GM10266 (cell line): ENCODE measurements at regions not wholly inside any gene's neighbourhood (a gene's known extent, or its start where the extent isn't known, plus 50 kb on each side); places are given as distances from the start of the nearest gene placed in this dataset.

Source experiments
- DNase-seq: peaks from one replicate; pipeline ENCODE4 v3.0.0; 2012; ENCODE audit errors: extremely low spot score
- TF ChIP-seq, protein P1 (sequence below): IDR thresholded peaks from 2 replicates; pipeline ENCODE4 v1.5.1; 2012; ENCODE audit warnings: mild to moderate bottlenecking, low read depth; ENCODE audit not compliant: control insufficient read depth, insufficient read depth; ENCODE audit errors: missing control alignments

- DNase-seq, result no peak
- TF ChIP-seq, protein P1, sequence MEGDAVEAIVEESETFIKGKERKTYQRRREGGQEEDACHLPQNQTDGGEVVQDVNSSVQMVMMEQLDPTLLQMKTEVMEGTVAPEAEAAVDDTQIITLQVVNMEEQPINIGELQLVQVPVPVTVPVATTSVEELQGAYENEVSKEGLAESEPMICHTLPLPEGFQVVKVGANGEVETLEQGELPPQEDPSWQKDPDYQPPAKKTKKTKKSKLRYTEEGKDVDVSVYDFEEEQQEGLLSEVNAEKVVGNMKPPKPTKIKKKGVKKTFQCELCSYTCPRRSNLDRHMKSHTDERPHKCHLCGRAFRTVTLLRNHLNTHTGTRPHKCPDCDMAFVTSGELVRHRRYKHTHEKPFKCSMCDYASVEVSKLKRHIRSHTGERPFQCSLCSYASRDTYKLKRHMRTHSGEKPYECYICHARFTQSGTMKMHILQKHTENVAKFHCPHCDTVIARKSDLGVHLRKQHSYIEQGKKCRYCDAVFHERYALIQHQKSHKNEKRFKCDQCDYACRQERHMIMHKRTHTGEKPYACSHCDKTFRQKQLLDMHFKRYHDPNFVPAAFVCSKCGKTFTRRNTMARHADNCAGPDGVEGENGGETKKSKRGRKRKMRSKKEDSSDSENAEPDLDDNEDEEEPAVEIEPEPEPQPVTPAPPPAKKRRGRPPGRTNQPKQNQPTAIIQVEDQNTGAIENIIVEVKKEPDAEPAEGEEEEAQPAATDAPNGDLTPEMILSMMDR, result no peak
Measured at GRCh38 chr5:57843059-57843367, 360.4 kb upstream of the ACTBL2 start.

GRCh38 chr5:57842364-57843058 is 359.9 kb upstream of the ACTBL2 start:
- TF ChIP-seq, protein P1, result no peak
- DNase-seq, result no peak

DNA sequence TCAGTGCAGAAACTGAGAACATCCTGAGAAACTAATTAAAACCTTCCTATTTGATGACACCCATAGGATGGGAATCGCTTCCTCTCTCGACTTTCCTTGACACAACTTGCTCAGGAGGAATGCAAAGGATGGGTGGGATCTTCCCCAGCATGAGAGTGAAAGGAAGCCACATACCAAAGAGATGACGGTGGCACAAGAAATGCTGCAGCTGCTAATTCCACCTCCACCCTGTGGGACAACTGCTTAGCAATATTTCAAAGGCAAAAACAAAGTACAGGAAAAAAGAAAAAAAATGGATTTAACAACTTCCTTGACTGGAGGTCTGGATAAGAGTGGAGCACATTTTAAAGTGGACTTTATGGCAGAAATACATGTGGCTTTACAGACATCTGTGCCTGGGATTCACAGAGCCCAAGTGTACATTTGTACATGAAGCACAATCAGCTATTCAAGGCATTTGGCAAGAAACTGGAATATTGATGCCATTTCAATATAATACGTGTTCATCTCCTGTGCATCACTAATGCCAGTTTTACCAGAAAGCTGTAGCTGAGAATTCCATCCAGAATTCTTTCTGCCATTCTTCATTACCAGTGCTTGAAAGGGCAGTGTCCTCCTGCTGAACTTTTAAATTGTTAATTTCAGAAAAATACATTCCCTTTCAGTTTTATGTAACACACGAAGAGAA is 359.2 kb upstream of the ACTBL2 start:
- no peak for DNase-seq
- TF ChIP-seq, protein P1, result no peak

DNA sequence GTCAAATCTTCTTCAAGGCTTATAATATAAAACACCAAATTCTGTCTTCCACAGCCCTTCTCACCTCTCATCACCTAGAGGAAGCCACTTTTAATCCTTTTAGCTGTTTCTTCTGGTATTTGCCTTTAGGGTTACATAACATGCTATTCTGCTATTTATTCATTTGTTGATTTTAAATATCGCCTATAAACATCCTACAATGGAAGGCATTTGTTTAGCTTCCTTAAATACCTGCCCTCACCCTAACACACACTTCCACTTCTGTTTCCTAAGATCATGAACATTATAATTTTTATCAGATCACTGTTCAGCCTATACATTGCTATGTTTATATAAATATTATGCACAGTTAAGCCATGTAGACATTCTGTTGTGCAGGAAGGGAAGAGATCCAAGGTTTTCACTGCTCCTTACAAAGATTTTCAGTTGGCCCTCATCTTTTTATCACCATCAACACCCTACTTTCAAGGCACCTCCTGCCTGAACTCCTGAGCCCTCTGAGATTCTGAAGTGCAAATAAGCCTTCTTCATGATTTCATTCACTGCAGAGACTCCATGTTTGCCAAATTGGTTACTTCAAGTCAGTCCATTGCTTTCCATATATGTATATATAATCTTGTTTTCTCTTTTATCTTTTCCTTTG is 356.9 kb upstream of the ACTBL2 start:
- TF ChIP-seq, protein P1, result no peak
- DNase-seq, result no peak

- DNase-seq, result no peak
- TF ChIP-seq, protein P1, result no peak
Measured at GRCh38 chr5:57839025-57839424, 356.4 kb upstream of the ACTBL2 start.

GRCh38 chr5:57836921-57837320 is 354.3 kb upstream of the ACTBL2 start:
- DNase-seq, result no peak
- TF ChIP-seq, protein P1, result no peak

- TF ChIP-seq, protein P1, result no peak
- no peak for DNase-seq
Measured at GRCh38 chr5:57836331-57836730, 353.7 kb upstream of the ACTBL2 start.
